Keratinocyte (primary cell): ENCODE measurements at regions not wholly inside any gene's neighbourhood (a gene's known extent, or its start where the extent isn't known, plus 50 kb on each side); places are given as distances from the start of the nearest gene placed in this dataset.

ENCODE experiments used
- CTCF ChIP-seq, 3 experiments: IDR thresholded peaks in 1 of 3; conservative IDR thresholded peaks in 1 of 3; optimal IDR thresholded peaks in 1 of 3; 2 replicates in 2 of 3; 3 replicates in 1 of 3; pipeline versions ENCODE3 to v1.5.1; 2011; ENCODE audit warnings: low read length in 3 of 3, mild to moderate bottlenecking in 3 of 3, moderate library complexity in 2 of 3, control low read depth in 1 of 3, inconsistent platforms in 1 of 3; ENCODE audit not compliant: insufficient read depth in 2 of 3; ENCODE audit errors: extremely low read depth in 1 of 3
- EZH2 ChIP-seq: IDR thresholded peaks from one replicate; pipeline ENCODE4 v1.6.1; 2012; ENCODE audit warnings: inconsistent platforms, mild to moderate bottlenecking, low read length, moderate library complexity

DNA sequence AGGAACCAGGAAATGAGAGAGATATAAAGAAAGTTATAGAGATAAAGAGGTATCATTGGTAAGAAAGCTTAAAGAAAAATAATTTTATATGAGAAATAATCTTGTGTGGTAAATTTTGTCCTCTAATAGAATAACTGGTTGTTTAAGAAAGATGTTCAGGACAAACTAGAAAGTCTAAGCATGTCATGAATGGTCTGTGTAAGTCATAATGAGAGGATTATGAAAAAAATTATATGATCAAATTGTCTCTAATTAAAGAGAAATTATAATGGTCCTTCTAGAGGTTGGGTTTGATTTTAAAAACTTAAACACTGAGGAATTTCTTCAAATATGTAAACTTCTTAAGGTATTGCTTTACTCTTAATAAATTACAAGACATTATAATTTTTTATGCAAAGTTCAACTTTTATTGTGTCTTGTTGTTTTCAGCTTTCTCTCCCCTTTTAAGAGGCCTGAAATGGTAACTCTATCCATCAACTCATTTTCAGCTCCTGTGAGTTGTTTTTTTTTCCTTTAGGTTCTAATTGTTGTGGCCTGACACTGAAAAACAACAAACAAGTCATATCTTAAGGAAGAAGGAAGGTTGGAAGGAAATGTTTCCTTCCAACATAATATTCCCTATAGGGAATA is 88.2 kb upstream of the CNOT2 start:
- no peak for TF ChIP-seq CTCF (optimal IDR thresholded peaks at IDR 0.05 in 1 of 3, IDR thresholded peaks at IDR 0.05 in 1 of 3, conservative IDR thresholded peaks at IDR 0.05 in 1 of 3; ENCODE audit: extremely low read depth in 1 of 3, insufficient read depth in 2 of 3, low read length in 3 of 3)
- no peak for TF ChIP-seq EZH2
